Stomach (tissue), 8 donors: ENCODE measurements at regions not wholly inside any gene's neighbourhood (a gene's known extent, or its start where the extent isn't known, plus 50 kb on each side); places are given as distances from the start of the nearest gene placed in this dataset.

Experiments
- DNase-seq, 2 donors: peaks; one replicate each; pipeline versions ENCODE4 v3.0.0 to v3.0.0-alpha.2; 2013 to 2019
- H3K27ac ChIP-seq, 5 donors: fragments of 200-600 bp in 4 of 5; sonication (generic) in 4 of 5; one replicate each; pipeline ENCODE4 v1.5.1; 2013 to 2019; ENCODE audit warnings: mild to moderate bottlenecking in 1 of 5, moderate library complexity in 1 of 5
- H3K27me3 ChIP-seq, 3 donors: fragments of 200-600 bp; sonication (generic); one replicate each; pipeline ENCODE4 v1.5.1; 2017 to 2019; ENCODE audit warnings: mixed run types in 1 of 3
- H3K36me3 ChIP-seq, 4 donors: fragments of 200-600 bp; sonication (generic); 1 replicate in 3 of 4; 2 replicates in 1 of 4; pipeline ENCODE4 v1.5.1; 2016 to 2019
- H3K4me1 ChIP-seq, 4 donors: fragments of 200-600 bp; sonication (generic); one replicate each; pipeline ENCODE4 v1.5.1; 2016 to 2019
- H3K4me3 ChIP-seq, 4 donors: fragments of 200-600 bp; sonication (generic) in 3 of 4; one replicate each; pipeline ENCODE4 v1.5.1; 2016 to 2019; ENCODE audit warnings: mild to moderate bottlenecking in 1 of 4
- H3K9me3 ChIP-seq, 4 donors: fragments of 200-600 bp; sonication (generic); one replicate each; pipeline ENCODE4 v1.5.1; 2016 to 2019
- CTCF ChIP-seq, 7 experiments: fragments of 450-650 bp in 4 of 7; fragments of 200-600 bp in 3 of 7; sonication (generic) in 3 of 7; IDR thresholded peaks; one replicate each; pipeline ENCODE4 v1.5.1; 2016 to 2019; ENCODE audit warnings: antibody characterized with exemption in 7 of 7, control low read depth in 2 of 7, mild to moderate bottlenecking in 1 of 7
- EP300 ChIP-seq: sonication (generic); formaldehyde crosslinking; IDR thresholded peaks from one replicate; pipeline ENCODE4 v1.6.1; 2017; ENCODE audit warnings: antibody characterized with exemption
- POLR2A ChIP-seq, 4 donors: fragments of 450-650 bp; IDR thresholded peaks; one replicate each; pipeline ENCODE4 v1.6.1; 2016; ENCODE audit warnings: antibody characterized with exemption in 4 of 4, control low read depth in 2 of 4, mild to moderate bottlenecking in 1 of 4, moderate library complexity in 1 of 4
- POLR2AphosphoS5 ChIP-seq, 3 donors: sonication (generic); formaldehyde crosslinking; IDR thresholded peaks; one replicate each; pipeline ENCODE4 v1.6.1; 2016; ENCODE audit warnings: antibody characterized with exemption in 3 of 3
- WGBS, 5 donors: extraction: QIAGEN DNeasy Blood & Tissue Kit in 3 of 5; methylation state at CpG; one replicate each; pipeline versions ENCODE4 v1.1.5 to v1.1.7; 2013 to 2018; 5-methylcytosine and 5-hydroxymethylcytosine counted together
- intact Hi-C: fragments of 100-400 bp; cut with DNase I; formaldehyde crosslinking; loops from one replicate; pipeline ENCODE4 v1.15.1; 2023; ENCODE audit warnings: low total_unique reads
- donor health status: healthy with polysubstance abuse.
- donor health status: Bipolar disorder and iron deficiency.
- donor health status: healthy.

DNA sequence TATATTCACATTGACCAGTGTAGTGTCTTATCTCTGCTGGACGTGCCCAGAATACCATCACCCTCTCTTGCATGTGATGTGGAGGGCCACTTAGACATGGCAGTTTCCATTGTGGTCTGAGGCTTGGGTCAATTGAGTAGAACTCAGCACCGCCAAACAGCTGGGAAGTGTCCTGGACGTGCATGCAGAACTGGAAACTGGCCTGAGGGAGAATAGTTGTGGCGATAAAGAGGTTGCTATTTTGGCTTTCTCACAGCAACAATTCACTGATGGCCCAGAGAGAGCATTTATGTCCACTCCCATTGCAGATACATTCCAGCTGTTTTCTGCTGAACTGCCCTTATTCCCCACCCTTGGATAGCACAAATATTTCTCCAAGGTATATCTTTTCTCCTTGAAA lies 210.1 kb upstream of the DAAM1 start:
- no peak overlapping the region for H3K27ac ChIP-seq
- peaks cover 0 to 11% (median 0%) of the 10 kb centered on the region in 4 donors for H3K4me1 ChIP-seq
- no peak for TF ChIP-seq POLR2A (IDR thresholded peaks at IDR 0.05)
- no peak for TF ChIP-seq CTCF (IDR thresholded peaks at IDR 0.05)
- no peak for TF ChIP-seq EP300
- no peak for TF ChIP-seq POLR2AphosphoS5 (IDR thresholded peaks at IDR 0.05)
- no peaks in the 10 kb centered on the region for H3K27me3 ChIP-seq
- intact Hi-C loops = no loop called here
- peak in 1 of 2 donors; percentile 72 for DNase-seq
- no peaks in the 10 kb centered on the region for H3K9me3 ChIP-seq
- H3K36me3 ChIP-seq = no peaks in the 10 kb centered on the region
- no peak overlapping the region for H3K4me3 ChIP-seq
- WGBS, 5 donors = 47 to 80% (median 72%) methylated on average over 4 of the region's 4 CpGs

- DNase-seq = no peak
- Histone ChIP-seq H3K4me3 (no peak overlapping the region), H3K36me3 (no peaks in the 10 kb centered on the region), H3K27ac (no peak overlapping the region), H3K9me3 (no peaks in the 10 kb centered on the region), H3K4me1 (peaks cover 0 to 11% (median 0%) of the 10 kb centered on the region in 4 donors), H3K27me3 (no peaks in the 10 kb centered on the region)
- intact Hi-C loops = no loop called here
- 29 to 62% (median 39%) methylated on average over 5 to 6 of the region's 6 CpGs for WGBS, 5 donors
- TF ChIP-seq POLR2A (IDR thresholded peaks at IDR 0.05) (no peak), EP300 (no peak), CTCF (IDR thresholded peaks at IDR 0.05) (no peak), POLR2AphosphoS5 (IDR thresholded peaks at IDR 0.05) (no peak)
Observed at GRCh38 chr14:58979325-58979724, 209.1 kb upstream of the DAAM1 start.

DNA sequence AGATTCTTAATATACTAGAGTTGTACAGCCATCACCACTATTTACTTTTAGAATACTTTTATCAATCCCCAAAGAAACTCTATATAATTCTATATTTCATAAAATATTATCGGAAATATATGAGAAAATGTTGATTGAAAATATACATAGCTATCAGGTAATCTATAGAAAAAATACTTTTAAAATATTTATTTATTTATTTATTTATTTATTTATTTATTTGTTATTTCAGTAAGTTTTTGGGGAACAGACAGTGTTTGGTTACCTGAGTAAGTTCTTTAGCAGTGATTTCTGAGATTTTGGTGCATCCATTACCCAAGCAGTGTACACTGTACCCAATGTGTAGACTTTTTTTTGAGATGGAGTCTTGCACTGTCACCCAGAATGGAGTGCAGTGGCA lies 206.6 kb upstream of the DAAM1 start:
- peaks cover 0 to 11% (median 0%) of the 10 kb centered on the region in 4 donors for H3K4me1 ChIP-seq
- DNase-seq = no peak
- H3K9me3 ChIP-seq = no peaks in the 10 kb centered on the region
- no peaks in the 10 kb centered on the region for H3K27me3 ChIP-seq
- intact Hi-C loops = no loop called here
- no peak overlapping the region for H3K4me3 ChIP-seq
- TF ChIP-seq POLR2A (IDR thresholded peaks at IDR 0.05) = no peak
- H3K27ac ChIP-seq = no peak overlapping the region
- H3K36me3 ChIP-seq = no peaks in the 10 kb centered on the region
- WGBS, 5 donors = 94 to 100% (median 96%) methylated on average over 1 of the region's 1 CpG

GRCh38 chr14:58985786-58986185 lies 202.7 kb upstream of the DAAM1 start:
- intact Hi-C loops = no loop called here
- 81 to 95% (median 86%) methylated on average over 4 of the region's 4 CpGs for WGBS, 5 donors
- no peak for TF ChIP-seq EP300
- TF ChIP-seq POLR2AphosphoS5 (IDR thresholded peaks at IDR 0.05) = no peak
- no peak for TF ChIP-seq POLR2A (IDR thresholded peaks at IDR 0.05)
- no peak for TF ChIP-seq CTCF (IDR thresholded peaks at IDR 0.05)

GRCh38 chr14:58987591-58987990 lies 200.9 kb upstream of the DAAM1 start:
- Histone ChIP-seq H3K4me1 (no peaks in the 10 kb centered on the region), H3K27me3 (no peaks in the 10 kb centered on the region), H3K27ac (no peak overlapping the region), H3K36me3 (no peaks in the 10 kb centered on the region), H3K9me3 (no peaks in the 10 kb centered on the region), H3K4me3 (no peak overlapping the region)
- intact Hi-C loops = no loop called here
- WGBS, 5 donors = 82 to 89% (median 84%) methylated on average over 3 of the region's 3 CpGs
- no peak for DNase-seq
- no peak for TF ChIP-seq EP300
- no peak for TF ChIP-seq CTCF (IDR thresholded peaks at IDR 0.05)
- no peak for TF ChIP-seq POLR2A (IDR thresholded peaks at IDR 0.05)
- no peak for TF ChIP-seq POLR2AphosphoS5 (IDR thresholded peaks at IDR 0.05)

More at GRCh38 chr14:58985786-58986185, 202.7 kb upstream of the DAAM1 start:
- no peaks in the 10 kb centered on the region for H3K27me3 ChIP-seq
- H3K4me1 ChIP-seq = no peaks in the 10 kb centered on the region
- no peak for DNase-seq
- H3K4me3 ChIP-seq = no peak overlapping the region
- no peaks in the 10 kb centered on the region for H3K9me3 ChIP-seq
- no peaks in the 10 kb centered on the region for H3K36me3 ChIP-seq
- no peak overlapping the region for H3K27ac ChIP-seq
